HCT116 (cell line): ENCODE measurements at regions not wholly inside any gene's neighbourhood (a gene's known extent, or its start where the extent isn't known, plus 50 kb on each side); places are given as distances from the start of the nearest gene placed in this dataset.

ENCODE experiments used
- ATAC-seq: fragments of 200-7000 bp; cut with Tn5 transposase; 2 replicates; pipeline ENCODE4 v1.9.1; 2020; ENCODE audit warnings: mild to moderate bottlenecking, moderate library complexity
- BruUV-seq: library from RNA; stranded (reverse); fragments of 400-500 nt; replicated peaks from 2 replicates; lab custom pipeline; 2021; lab: Mats Ljungman, UMichigan
- CTCF ChIA-PET: fragments of 300-600 bp; sonication (Branson Sonifier 250); formaldehyde crosslinking; loops from one replicate; lab custom pipeline; 2021; ENCODE audit warnings: antibody characterized with exemption; lab: Charles Lee
- POLR2A ChIA-PET: fragments of 300-600, 350-600 bp; sonication (Branson Sonifier 250); formaldehyde crosslinking; loops from one replicate; lab custom pipeline; 2021; ENCODE audit warnings: antibody characterized with exemption; lab: Charles Lee
- RAD21 ChIA-PET, 2 experiments: fragments of 300-600 bp; sonication (Branson Sonifier 250); formaldehyde crosslinking; loops; one replicate each; lab custom pipeline; 2023; ENCODE audit warnings: low total read pairs in 2 of 2; ENCODE audit not compliant: uncharacterized antibody in 2 of 2, unreplicated experiment in 2 of 2, low non-redundant PET in 1 of 2; lab: Charles Lee
- DNase-seq: peaks from one replicate; pipeline ENCODE4 v3.0.0-alpha.2; 2010; ENCODE audit warnings: low read depth, low spot score
- H2AFZ ChIP-seq: fragments of 200-600 bp; shearing (Covaris generic), sonication (generic); 2 replicates; pipeline ENCODE4 v1.6.1; 2017; ENCODE audit warnings: low read depth, mixed run types, mixed read lengths, antibody characterized with exemption, low read length; ENCODE audit not compliant: poor library complexity, severe bottlenecking
- H3K27ac ChIP-seq: 2 replicates; pipeline ENCODE4 v1.5.1; 2012; ENCODE audit warnings: low read depth, low read length
- H3K27me3 ChIP-seq: fragments of 200-600 bp; sonication (generic); 2 replicates; pipeline ENCODE4 v1.6.1; 2016; ENCODE audit warnings: mixed run types, low read length, mixed read lengths; ENCODE audit not compliant: insufficient read depth
- H3K36me3 ChIP-seq, 2 experiments: fragments of 200-500 bp in 1 of 2; fragments of 200-600 bp in 1 of 2; sonication (Bioruptor generic) in 1 of 2; sonication (generic) in 1 of 2; 2 replicates each; pipeline versions ENCODE4 v1.5.1 to v1.6.1; 2014 to 2016; ENCODE audit warnings: low read length in 2 of 2, inconsistent platforms in 1 of 2, mixed read lengths in 1 of 2, mixed run types in 1 of 2; ENCODE audit not compliant: insufficient read depth in 2 of 2, control insufficient read depth in 1 of 2
- H3K4me1 ChIP-seq, 2 experiments: fragments of 200-600 bp in 1 of 2; sonication (generic) in 1 of 2; 2 replicates each; pipeline versions ENCODE4 v1.5.1 to v1.6.1; 2012 to 2017; ENCODE audit warnings: low read length in 2 of 2, inconsistent platforms in 1 of 2, mild to moderate bottlenecking in 1 of 2, mixed read lengths in 1 of 2, mixed run types in 1 of 2, moderate library complexity in 1 of 2; ENCODE audit not compliant: insufficient read depth in 2 of 2, control insufficient read depth in 1 of 2
- H3K4me2 ChIP-seq: fragments of 200-600 bp; sonication (generic); 2 replicates; pipeline ENCODE4 v1.6.1; 2017; ENCODE audit warnings: mixed run types, low read length, mixed read lengths
- H3K4me3 ChIP-seq, 2 experiments: fragments of 200-600 bp in 1 of 2; sonication (generic) in 1 of 2; replicated peaks in 1 of 2; 2 replicates each; pipeline ENCODE4 v1.5.1; 2011 to 2016; ENCODE audit warnings: low read length in 2 of 2, control low read depth in 1 of 2, low read depth in 1 of 2, mild to moderate bottlenecking in 1 of 2, mixed read lengths in 1 of 2, mixed run types in 1 of 2
- H3K79me2 ChIP-seq: fragments of 200-600 bp; sonication (generic); 2 replicates; pipeline ENCODE4 v1.6.1; 2017; ENCODE audit warnings: mild to moderate bottlenecking, mixed run types, low read length, moderate library complexity, mixed read lengths; ENCODE audit not compliant: insufficient read depth
- H3K9ac ChIP-seq: fragments of 200-600 bp; sonication (generic); 2 replicates; pipeline ENCODE4 v1.6.1; 2016; ENCODE audit warnings: low read length, mixed read lengths
- H3K9me2 ChIP-seq: fragments of 200-600 bp; sonication (generic), shearing (Covaris generic); 2 replicates; pipeline ENCODE4 v1.6.1; 2017; ENCODE audit warnings: mixed run types, mild to moderate bottlenecking, moderate library complexity; ENCODE audit not compliant: insufficient read depth
- H3K9me3 ChIP-seq, 2 experiments: fragments of 200-500 bp in 1 of 2; fragments of 200-600 bp in 1 of 2; sonication (Bioruptor generic) in 1 of 2; sonication (generic) in 1 of 2; 2 replicates each; pipeline ENCODE4 v1.6.1; 2014 to 2017; ENCODE audit warnings: low read length in 2 of 2, mixed read lengths in 2 of 2, inconsistent platforms in 1 of 2, low read depth in 1 of 2, mild to moderate bottlenecking in 1 of 2, mixed run types in 1 of 2, moderate library complexity in 1 of 2; ENCODE audit not compliant: control insufficient read depth in 1 of 2, insufficient read depth in 1 of 2
- H4K20me1 ChIP-seq: fragments of 200-600 bp; sonication (generic), shearing (Covaris generic); 2 replicates; pipeline ENCODE4 v1.6.1; 2017; ENCODE audit warnings: mixed run types, mild to moderate bottlenecking, moderate library complexity; ENCODE audit not compliant: insufficient read depth
- CEBPB ChIP-seq: IDR thresholded peaks from 2 replicates; pipeline ENCODE4 v1.6.1; 2012; ENCODE audit warnings: low read depth
- EGR1 ChIP-seq: IDR thresholded peaks from 2 replicates; pipeline ENCODE4 v1.6.1; 2012; ENCODE audit warnings: low read depth
- EZH2 ChIP-seq: fragments of 200-600 bp; sonication (generic); IDR thresholded peaks from 2 replicates; pipeline ENCODE4 v1.6.1; 2017; ENCODE audit warnings: antibody characterized with exemption, mixed run types
- EZH2phosphoT487 ChIP-seq: fragments of 200-600 bp; IDR thresholded peaks from 2 replicates; pipeline ENCODE4 v1.6.1; 2018; ENCODE audit warnings: antibody characterized with exemption, borderline replicate concordance
- FOSL1 ChIP-seq: IDR thresholded peaks from 2 replicates; pipeline ENCODE4 v1.6.1; 2012; ENCODE audit warnings: low read depth
- JUND ChIP-seq: IDR thresholded peaks from 2 replicates; pipeline ENCODE4 v1.6.1; 2012
- MAX ChIP-seq: IDR thresholded peaks from 2 replicates; pipeline ENCODE4 v1.6.1; 2012
- POLR2A ChIP-seq: IDR thresholded peaks from 2 replicates; pipeline ENCODE4 v1.7.0; 2011; ENCODE audit warnings: borderline replicate concordance; ENCODE audit not compliant: insufficient read depth, insufficient read length; ENCODE audit errors: extremely low read depth
- POLR2AphosphoS5 ChIP-seq: IDR thresholded peaks from 2 replicates; pipeline ENCODE4 v1.6.1; 2011; ENCODE audit warnings: mild to moderate bottlenecking, low read depth, low read length, moderate library complexity
- SIN3A ChIP-seq: IDR thresholded peaks from 2 replicates; pipeline ENCODE4 v1.6.1; 2012; ENCODE audit warnings: low read depth
- SP1 ChIP-seq: IDR thresholded peaks from 2 replicates; pipeline ENCODE4 v1.6.1; 2012; ENCODE audit warnings: low read depth
- SRF ChIP-seq: IDR thresholded peaks from 2 replicates; pipeline ENCODE4 v1.6.1; 2012; ENCODE audit warnings: low read depth
- YY1 ChIP-seq: IDR thresholded peaks from 2 replicates; pipeline ENCODE4 v1.6.1; 2011; ENCODE audit warnings: low read length, low read depth, moderate library complexity, mild to moderate bottlenecking; ENCODE audit not compliant: insufficient replicate concordance; ENCODE audit errors: extremely low read depth
- ZBTB33 ChIP-seq: IDR thresholded peaks from 2 replicates; pipeline ENCODE4 v1.6.1; 2011; ENCODE audit warnings: mild to moderate bottlenecking, low read length, moderate library complexity; ENCODE audit not compliant: insufficient replicate concordance; ENCODE audit errors: extremely low read depth
- ZNF274 ChIP-seq: fragments of 200-500 bp; sonication (Bioruptor generic); IDR thresholded peaks from 2 replicates; pipeline ENCODE4 v1.6.1; 2014; ENCODE audit warnings: mild to moderate bottlenecking, low read depth, low read length, inconsistent platforms
- intact Hi-C: fragments of 100-400 bp; cut with micrococcal nuclease; formaldehyde crosslinking; loops from 2 replicates; pipeline ENCODE4 v1.10.0; 2022

GRCh38 chr7:68724965-68725364 lies 873.3 kb upstream of the AUTS2 start:
- Histone ChIP-seq H2AFZ (no peak overlapping the region), H3K27me3 (no peaks in the 10 kb centered on the region), H3K9me3 (peaks cover 4 to 15% of the 10 kb centered on the region in 2 experiments; a peak in 2 of 4 replicates), H3K4me2 (no peak overlapping the region), H3K79me2 (no peaks in the 10 kb centered on the region), H3K4me1 (no peaks in the 10 kb centered on the region), H3K9me2 (no peaks in the 10 kb centered on the region), H4K20me1 (no peaks in the 10 kb centered on the region), H3K27ac (no peak overlapping the region), H3K4me3 (no peak overlapping the region), H3K36me3 (no peaks in the 10 kb centered on the region), H3K9ac (no peak overlapping the region)
- intact Hi-C loops = no loop called here
- POLR2A ChIA-PET = no interaction called here
- no peak for DNase-seq
- TF ChIP-seq EGR1 (no peak), POLR2AphosphoS5 (no peak), SRF (no peak), EZH2phosphoT487 (no peak), POLR2A (no peak), JUND (no peak), FOSL1 (no peak), EZH2 (no peak)
- CTCF ChIA-PET = no interaction called here
- no TSS peak for BruUV-seq
- RAD21 ChIA-PET = no interaction called here
- ATAC-seq = no peak

GRCh38 chr7:68725843-68726785 lies 872.2 kb upstream of the AUTS2 start:
- Histone ChIP-seq H3K27ac (no peak overlapping the region), H3K4me1 (no peaks in the 10 kb centered on the region)
- no peak for ATAC-seq
- TF ChIP-seq MAX (no peak), SRF (no peak), YY1 (no peak), CEBPB (no peak), SP1 (no peak), EZH2phosphoT487 (no peak), SIN3A (no peak), ZBTB33 (no peak), JUND (no peak), ZNF274 (no peak)

More at GRCh38 chr7:68725843-68726785, 872.2 kb upstream of the AUTS2 start:
- no peaks in the 10 kb centered on the region for H4K20me1 ChIP-seq
- no peak overlapping the region for H2AFZ ChIP-seq
- ChIA-PET POLR2A (no interaction called here), CTCF (no interaction called here), RAD21 (no interaction called here)
- H3K9me2 ChIP-seq = no peaks in the 10 kb centered on the region
- no peak for DNase-seq
- no peak overlapping the region for H3K4me3 ChIP-seq
- H3K9me3 ChIP-seq = peaks cover 4 to 15% of the 10 kb centered on the region in 2 experiments; a peak in 2 of 4 replicates
- H3K4me2 ChIP-seq = no peak overlapping the region
- H3K36me3 ChIP-seq = no peaks in the 10 kb centered on the region
- H3K27me3 ChIP-seq = no peaks in the 10 kb centered on the region
- no TSS peak for BruUV-seq
- intact Hi-C loops = no loop called here
- H3K79me2 ChIP-seq = no peaks in the 10 kb centered on the region
- no peak overlapping the region for H3K9ac ChIP-seq
